SK-N-SH treated with all-trans-retinoic acid at 6 μM for 48 hours (cell line): ENCODE measurements at regions not wholly inside any gene's neighbourhood (a gene's known extent, or its start where the extent isn't known, plus 50 kb on each side); places are given as distances from the start of the nearest gene placed in this dataset.

ENCODE experiments used
- ATAC-seq: fragments of 200-7000 bp; cut with Tn5 transposase; 3 replicates; pipeline ENCODE4 v1.9.1; 2020; ENCODE audit warnings: mild to moderate bottlenecking, moderate library complexity
- ARNTL ChIP-seq: fragments of 450-650 bp; formaldehyde crosslinking; IDR thresholded peaks from 2 replicates; pipeline ENCODE4 v1.5.0; 2020; ENCODE audit warnings: low read depth, mild to moderate bottlenecking, moderate library complexity, borderline replicate concordance
- BACH2 ChIP-seq: fragments of 250-450 bp; sonication (Bioruptor Pico); IDR thresholded peaks from 2 replicates; pipeline ENCODE4 v1.9.0; 2021; ENCODE audit warnings: mild to moderate bottlenecking, borderline replicate concordance
- CREB5 ChIP-seq: fragments of 250-450 bp; sonication (Bioruptor Pico); IDR thresholded peaks from 2 replicates; pipeline ENCODE4 v1.5.1; 2020; ENCODE audit warnings: low read depth, mild to moderate bottlenecking, moderate library complexity
- CSDC2 ChIP-seq: fragments of 250-450 bp; sonication (Bioruptor Pico); IDR thresholded peaks from 2 replicates; pipeline ENCODE4 v1.5.0; 2020; ENCODE audit warnings: mild to moderate bottlenecking, moderate library complexity
- ESRRG ChIP-seq: fragments of 250-450 bp; sonication (Bioruptor Pico); IDR thresholded peaks from 2 replicates; pipeline ENCODE4 v1.6.1; 2021; ENCODE audit warnings: mild to moderate bottlenecking
- GLIS3 ChIP-seq: fragments of 250-450 bp; sonication (Bioruptor Pico); IDR thresholded peaks from 2 replicates; pipeline ENCODE4 v1.5.0; 2020; ENCODE audit warnings: mild to moderate bottlenecking, moderate library complexity
- ISL1 ChIP-seq: fragments of 250-450 bp; sonication (Bioruptor Pico); IDR thresholded peaks from 2 replicates; pipeline ENCODE4 v2.1.2; 2022; ENCODE audit warnings: mild to moderate bottlenecking, moderate library complexity
- OSR1 ChIP-seq: fragments of 250-450 bp; sonication (Bioruptor Pico); IDR thresholded peaks from 2 replicates; pipeline ENCODE4 v1.8.0; 2022; ENCODE audit warnings: moderate library complexity, mild to moderate bottlenecking, inconsistent platforms
- PATZ1 ChIP-seq: fragments of 250-450 bp; sonication (Bioruptor Pico); IDR thresholded peaks from 2 replicates; pipeline ENCODE4 v1.8.0; 2020; ENCODE audit warnings: mild to moderate bottlenecking, moderate library complexity, borderline replicate concordance
- POU6F1 ChIP-seq: fragments of 250-450 bp; sonication (Bioruptor Pico); IDR thresholded peaks from 2 replicates; pipeline ENCODE4 v1.8.0; 2021; ENCODE audit warnings: low read depth, mild to moderate bottlenecking, moderate library complexity, borderline replicate concordance
- PPARA ChIP-seq: fragments of 250-450 bp; sonication (Bioruptor Pico); IDR thresholded peaks from 2 replicates; pipeline ENCODE4 v1.5.0; 2020; ENCODE audit warnings: mild to moderate bottlenecking, borderline replicate concordance
- SNAI2 ChIP-seq: fragments of 250-450 bp; sonication (Bioruptor Pico); IDR thresholded peaks from 2 replicates; pipeline ENCODE4 v1.5.0; 2020; ENCODE audit warnings: mild to moderate bottlenecking, moderate library complexity
- TCF4 ChIP-seq: fragments of 250-450 bp; sonication (Bioruptor Pico); IDR thresholded peaks from 2 replicates; pipeline ENCODE4 v1.8.0; 2021; ENCODE audit warnings: mild to moderate bottlenecking, moderate library complexity, borderline replicate concordance
- TOX ChIP-seq: fragments of 250-450 bp; sonication (Bioruptor Pico); IDR thresholded peaks from 2 replicates; pipeline ENCODE4 v1.8.0; 2021; ENCODE audit warnings: mild to moderate bottlenecking, moderate library complexity, borderline replicate concordance
- TSHZ2 ChIP-seq: fragments of 250-450 bp; sonication (Bioruptor Pico); IDR thresholded peaks from 2 replicates; pipeline ENCODE4 v1.5.0; 2020; ENCODE audit warnings: mild to moderate bottlenecking, moderate library complexity
- ZC3H10 ChIP-seq: fragments of 250-450 bp; sonication (Bioruptor Pico); IDR thresholded peaks from 2 replicates; pipeline ENCODE4 v1.5.1; 2021; ENCODE audit warnings: mild to moderate bottlenecking, moderate library complexity
- ZFP3 ChIP-seq: fragments of 250-450 bp; sonication (Bioruptor Pico); IDR thresholded peaks from 2 replicates; pipeline ENCODE4 v1.5.0; 2020; ENCODE audit warnings: mild to moderate bottlenecking, moderate library complexity
- ZNF565 ChIP-seq: fragments of 450-650 bp; formaldehyde crosslinking; conservative IDR thresholded peaks from 2 replicates; pipeline ENCODE4 v1.5.0; 2020; ENCODE audit warnings: low read depth, mild to moderate bottlenecking, moderate library complexity
- ZNF70 ChIP-seq: fragments of 450-650 bp; formaldehyde crosslinking; IDR thresholded peaks from 2 replicates; pipeline ENCODE4 v1.5.0; 2020; ENCODE audit warnings: mild to moderate bottlenecking, moderate library complexity
- ZNF8 ChIP-seq: fragments of 450-650 bp; formaldehyde crosslinking; IDR thresholded peaks from 2 replicates; pipeline ENCODE4 v1.5.0; 2020; ENCODE audit warnings: mild to moderate bottlenecking, moderate library complexity
- TF ChIP-seq, protein P1 (sequence below): fragments of 250-450 bp; sonication (Bioruptor Pico); IDR thresholded peaks from 2 replicates; pipeline ENCODE4 v1.5.1; 2021; ENCODE audit warnings: mild to moderate bottlenecking, moderate library complexity

GRCh38 chr9:11872471-11872870, 820.7 kb upstream of the TYRP1 start:
- no peak for TF ChIP-seq TOX (CRISPR knock-in tag)
- TF ChIP-seq ZFP3 = no peak
- TF ChIP-seq CSDC2 = no peak
- TF ChIP-seq ZC3H10 (CRISPR knock-in tag) = no peak
- no peak for TF ChIP-seq ZNF8 (CRISPR knock-in tag)
- no peak for TF ChIP-seq ARNTL (CRISPR knock-in tag)
- no peak for TF ChIP-seq TCF4 (CRISPR knock-in tag)
- TF ChIP-seq BACH2 (CRISPR knock-in tag) = no peak
- no peak for TF ChIP-seq ZNF565 (CRISPR knock-in tag)
- TF ChIP-seq ESRRG = no peak
- TF ChIP-seq SNAI2 (CRISPR knock-in tag) = no peak
- no peak for TF ChIP-seq POU6F1 (CRISPR knock-in tag)
- no peak for TF ChIP-seq GLIS3 (CRISPR knock-in tag)
- no peak for TF ChIP-seq OSR1
- TF ChIP-seq, protein P1, sequence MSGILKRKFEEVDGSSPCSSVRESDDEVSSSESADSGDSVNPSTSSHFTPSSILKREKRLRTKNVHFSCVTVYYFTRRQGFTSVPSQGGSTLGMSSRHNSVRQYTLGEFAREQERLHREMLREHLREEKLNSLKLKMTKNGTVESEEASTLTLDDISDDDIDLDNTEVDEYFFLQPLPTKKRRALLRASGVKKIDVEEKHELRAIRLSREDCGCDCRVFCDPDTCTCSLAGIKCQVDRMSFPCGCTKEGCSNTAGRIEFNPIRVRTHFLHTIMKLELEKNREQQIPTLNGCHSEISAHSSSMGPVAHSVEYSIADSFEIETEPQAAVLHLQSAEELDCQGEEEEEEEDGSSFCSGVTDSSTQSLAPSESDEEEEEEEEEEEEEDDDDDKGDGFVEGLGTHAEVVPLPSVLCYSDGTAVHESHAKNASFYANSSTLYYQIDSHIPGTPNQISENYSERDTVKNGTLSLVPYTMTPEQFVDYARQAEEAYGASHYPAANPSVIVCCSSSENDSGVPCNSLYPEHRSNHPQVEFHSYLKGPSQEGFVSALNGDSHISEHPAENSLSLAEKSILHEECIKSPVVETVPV (CRISPR knock-in tag) = no peak
- no peak for ATAC-seq

DNA sequence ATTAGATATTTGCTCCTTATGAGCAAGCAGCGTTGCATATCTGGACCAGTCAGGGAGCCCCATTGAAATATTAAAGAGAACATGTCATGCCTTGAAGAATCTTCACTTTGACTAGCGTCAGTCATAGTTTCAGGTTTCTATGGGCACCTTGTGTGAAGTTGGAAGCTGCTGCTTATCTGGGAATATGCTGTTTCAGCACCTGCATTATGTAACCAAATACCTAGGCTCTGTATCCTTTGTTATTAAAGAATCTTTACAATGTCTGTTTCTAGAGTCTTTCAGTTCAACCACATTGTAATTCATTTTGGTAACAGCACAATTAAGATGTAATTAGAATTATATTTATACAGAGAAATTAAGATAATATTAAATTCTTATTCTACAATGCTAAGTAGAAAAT, 818.8 kb upstream of the TYRP1 start:
- TF ChIP-seq TOX (CRISPR knock-in tag) (no peak), GLIS3 (CRISPR knock-in tag) (no peak), SNAI2 (CRISPR knock-in tag) (no peak), BACH2 (CRISPR knock-in tag) (no peak), ZNF8 (CRISPR knock-in tag) (no peak), OSR1 (no peak), PPARA (CRISPR knock-in tag) (no peak), ZFP3 (no peak)
- ATAC-seq = no peak

GRCh38 chr9:11892401-11892800, 800.8 kb upstream of the TYRP1 start:
- no peak for ATAC-seq
- no peak for TF ChIP-seq CREB5 (CRISPR knock-in tag)
- TF ChIP-seq ESRRG = no peak
- no peak for TF ChIP-seq ZNF565 (CRISPR knock-in tag)
- TF ChIP-seq, protein P1 (CRISPR knock-in tag) = no peak
- TF ChIP-seq OSR1 = no peak
- no peak for TF ChIP-seq BACH2 (CRISPR knock-in tag)
- TF ChIP-seq ISL1 (CRISPR knock-in tag) = no peak
- no peak for TF ChIP-seq TOX (CRISPR knock-in tag)
- no peak for TF ChIP-seq PPARA (CRISPR knock-in tag)
- TF ChIP-seq ZNF70 (CRISPR knock-in tag) = no peak
- no peak for TF ChIP-seq PATZ1
- no peak for TF ChIP-seq SNAI2 (CRISPR knock-in tag)
- TF ChIP-seq ARNTL (CRISPR knock-in tag) = no peak
- TF ChIP-seq ZNF8 (CRISPR knock-in tag) = no peak

GRCh38 chr9:11893331-11893730, 799.9 kb upstream of the TYRP1 start:
- ATAC-seq = no peak
- TF ChIP-seq ZC3H10 (CRISPR knock-in tag) (no peak), TSHZ2 (no peak), PATZ1 (no peak), ZNF565 (CRISPR knock-in tag) (no peak), BACH2 (CRISPR knock-in tag) (no peak), ZFP3 (no peak), ISL1 (CRISPR knock-in tag) (no peak), GLIS3 (CRISPR knock-in tag) (no peak), ZNF8 (CRISPR knock-in tag) (no peak), PPARA (CRISPR knock-in tag) (no peak), OSR1 (no peak), ESRRG (no peak), SNAI2 (CRISPR knock-in tag) (no peak), ARNTL (CRISPR knock-in tag) (no peak)
